Left ventricle myocardium inferior (tissue), 1 donor: ENCODE measurements at regions not wholly inside any gene's neighbourhood (a gene's known extent, or its start where the extent isn't known, plus 50 kb on each side); places are given as distances from the start of the nearest gene placed in this dataset.

Source experiments
- DNase-seq: peaks from one replicate; pipeline ENCODE4 v3.0.0-alpha.2; 2020
- H3K27ac ChIP-seq: fragments of 200-600 bp; replicated peaks from 2 replicates; pipeline ENCODE4 v1.8.0; 2021
- H3K27me3 ChIP-seq: fragments of 200-600 bp; 2 replicates; pipeline ENCODE4 v1.8.0; 2021; ENCODE audit warnings: low read depth
- H3K36me3 ChIP-seq: fragments of 200-600 bp; 2 replicates; pipeline ENCODE4 v1.8.0; 2021
- H3K4me1 ChIP-seq: fragments of 200-600 bp; 2 replicates; pipeline ENCODE4 v1.8.0; 2021
- H3K4me3 ChIP-seq: fragments of 200-600 bp; 2 replicates; pipeline ENCODE4 v1.8.0; 2021; ENCODE audit warnings: mild to moderate bottlenecking, moderate library complexity
- H3K9me3 ChIP-seq: fragments of 200-600 bp; replicated peaks from 2 replicates; pipeline ENCODE4 v1.8.0; 2021
- intact Hi-C: fragments of 100-400 bp; cut with micrococcal nuclease; formaldehyde crosslinking; loops from one replicate; pipeline ENCODE4 v1.11.0; 2022
- TF ChIP-seq, protein P1 (sequence below): fragments of 200-600 bp; IDR thresholded peaks from 2 replicates; pipeline ENCODE4 v1.8.0; 2021; ENCODE audit warnings: antibody characterized with exemption, mild to moderate bottlenecking, borderline replicate concordance
- donor health status: DM: no; HTN: yes; CAD: no; lungs with severe emphysema.

DNA sequence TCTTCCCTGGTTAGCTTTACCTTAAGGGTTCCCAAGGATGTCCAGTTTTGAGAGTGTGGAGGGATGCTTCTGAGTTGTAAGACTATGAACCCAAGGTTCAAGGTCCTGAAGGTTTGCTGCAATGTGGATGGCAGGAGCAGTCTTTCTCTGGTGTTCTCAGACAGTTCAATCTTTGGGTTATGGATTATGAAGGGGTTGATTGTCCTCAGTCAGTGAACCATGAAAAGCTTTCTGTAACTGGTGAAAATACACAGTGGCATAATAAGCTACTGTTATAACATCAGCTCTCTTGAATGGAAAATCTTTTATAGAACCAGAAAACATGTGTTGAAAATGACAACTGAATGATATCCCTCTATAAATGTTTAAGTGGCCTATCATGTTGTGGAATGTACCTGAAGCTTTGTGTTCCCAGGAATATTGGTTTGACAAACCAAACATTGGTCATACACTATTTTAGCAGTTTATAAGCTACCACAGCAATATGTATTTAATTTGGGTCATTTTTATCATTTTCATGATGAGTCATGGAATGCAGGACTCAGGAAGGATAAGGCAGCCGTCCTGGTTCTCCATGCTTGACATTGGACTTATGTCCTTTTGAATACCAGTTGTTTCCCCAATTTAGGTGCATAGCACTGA, 1041.8 kb upstream of the ARRDC3 start:
- TF ChIP-seq, protein P1, sequence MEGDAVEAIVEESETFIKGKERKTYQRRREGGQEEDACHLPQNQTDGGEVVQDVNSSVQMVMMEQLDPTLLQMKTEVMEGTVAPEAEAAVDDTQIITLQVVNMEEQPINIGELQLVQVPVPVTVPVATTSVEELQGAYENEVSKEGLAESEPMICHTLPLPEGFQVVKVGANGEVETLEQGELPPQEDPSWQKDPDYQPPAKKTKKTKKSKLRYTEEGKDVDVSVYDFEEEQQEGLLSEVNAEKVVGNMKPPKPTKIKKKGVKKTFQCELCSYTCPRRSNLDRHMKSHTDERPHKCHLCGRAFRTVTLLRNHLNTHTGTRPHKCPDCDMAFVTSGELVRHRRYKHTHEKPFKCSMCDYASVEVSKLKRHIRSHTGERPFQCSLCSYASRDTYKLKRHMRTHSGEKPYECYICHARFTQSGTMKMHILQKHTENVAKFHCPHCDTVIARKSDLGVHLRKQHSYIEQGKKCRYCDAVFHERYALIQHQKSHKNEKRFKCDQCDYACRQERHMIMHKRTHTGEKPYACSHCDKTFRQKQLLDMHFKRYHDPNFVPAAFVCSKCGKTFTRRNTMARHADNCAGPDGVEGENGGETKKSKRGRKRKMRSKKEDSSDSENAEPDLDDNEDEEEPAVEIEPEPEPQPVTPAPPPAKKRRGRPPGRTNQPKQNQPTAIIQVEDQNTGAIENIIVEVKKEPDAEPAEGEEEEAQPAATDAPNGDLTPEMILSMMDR = no peak
- Histone ChIP-seq H3K4me3 (no peak overlapping the region), H3K4me1 (no peaks in the 10 kb centered on the region), H3K36me3 (no peaks in the 10 kb centered on the region), H3K27ac (no peak overlapping the region), H3K27me3 (no peaks in the 10 kb centered on the region), H3K9me3 (peaks cover 30% of the 10 kb centered on the region)
- DNase-seq = no peak
- intact Hi-C loops = no loop called here

DNA sequence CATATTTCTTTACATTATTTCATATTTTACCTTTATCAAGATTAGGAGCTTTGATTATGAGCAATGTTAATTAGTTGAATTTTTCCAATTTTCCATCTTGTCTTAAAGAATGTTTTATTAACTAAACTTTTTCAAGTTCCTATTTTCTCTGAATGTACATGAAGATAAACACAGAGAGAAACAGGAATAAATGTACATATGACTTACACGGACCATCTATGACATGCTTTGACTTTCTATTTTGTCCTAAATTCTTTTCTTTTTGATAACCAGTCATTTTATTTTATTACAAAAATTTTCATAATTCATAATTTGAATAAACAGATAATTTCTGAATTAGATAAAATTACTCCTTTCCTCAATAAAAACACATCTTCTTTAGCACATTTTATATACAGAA, 1038.8 kb upstream of the ARRDC3 start:
- no peaks in the 10 kb centered on the region for H3K27me3 ChIP-seq
- H3K9me3 ChIP-seq = peaks cover 30% of the 10 kb centered on the region
- H3K4me3 ChIP-seq = no peak overlapping the region
- no peak overlapping the region for H3K27ac ChIP-seq
- intact Hi-C loops = no loop called here
- no peak for DNase-seq
- no peaks in the 10 kb centered on the region for H3K4me1 ChIP-seq
- no peaks in the 10 kb centered on the region for H3K36me3 ChIP-seq
- TF ChIP-seq, protein P1 = no peak

DNA sequence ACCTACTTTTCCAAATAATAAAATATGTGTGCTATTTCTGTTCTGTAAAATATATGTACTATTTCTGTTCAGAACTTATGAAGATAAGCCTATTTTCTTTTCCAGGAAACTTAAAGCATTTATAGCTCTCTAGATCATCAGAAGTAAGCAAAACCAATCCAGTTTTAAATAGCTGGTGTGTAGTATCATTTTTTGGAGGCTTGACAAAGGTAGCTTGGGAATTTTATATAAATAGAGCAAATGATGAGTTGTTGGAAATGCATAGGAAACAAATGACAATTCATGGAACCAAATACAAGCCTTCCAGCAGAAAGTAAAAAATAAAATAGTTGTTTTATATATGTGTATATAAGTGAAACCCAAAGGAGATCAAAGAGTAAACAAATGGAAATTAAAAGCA, 1038.1 kb upstream of the ARRDC3 start:
- peaks cover 30% of the 10 kb centered on the region for H3K9me3 ChIP-seq
- H3K36me3 ChIP-seq = no peaks in the 10 kb centered on the region
- H3K4me1 ChIP-seq = no peaks in the 10 kb centered on the region
- DNase-seq = no peak
- no peak overlapping the region for H3K27ac ChIP-seq
- intact Hi-C loops = no loop called here
- H3K4me3 ChIP-seq = no peak overlapping the region
- TF ChIP-seq, protein P1 = no peak
- no peaks in the 10 kb centered on the region for H3K27me3 ChIP-seq

DNA sequence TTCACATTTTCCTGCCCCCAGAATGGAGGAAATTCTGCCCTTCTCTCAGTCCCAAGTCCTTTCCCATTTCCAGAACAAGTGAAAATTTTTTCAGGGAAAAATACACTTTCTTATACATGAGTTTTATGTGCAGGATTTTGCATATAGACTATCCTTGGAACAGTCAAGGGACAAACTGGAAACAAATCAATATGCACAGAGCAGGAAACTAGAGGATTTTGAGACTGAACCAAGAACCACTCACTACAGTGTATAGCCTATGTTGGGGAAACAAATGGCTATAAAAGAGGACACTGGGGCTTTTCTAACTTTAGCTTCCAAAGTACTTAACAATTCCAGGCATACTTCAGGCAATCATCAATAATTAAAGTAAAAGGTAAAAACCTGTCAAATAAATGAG, 1036.1 kb upstream of the ARRDC3 start:
- no peak overlapping the region for H3K4me3 ChIP-seq
- TF ChIP-seq, protein P1 = no peak
- H3K36me3 ChIP-seq = no peaks in the 10 kb centered on the region
- H3K9me3 ChIP-seq = peaks cover 30% of the 10 kb centered on the region
- H3K27me3 ChIP-seq = no peaks in the 10 kb centered on the region
- DNase-seq = no peak
- H3K4me1 ChIP-seq = no peaks in the 10 kb centered on the region
- no peak overlapping the region for H3K27ac ChIP-seq
- intact Hi-C loops = no loop called here

DNA sequence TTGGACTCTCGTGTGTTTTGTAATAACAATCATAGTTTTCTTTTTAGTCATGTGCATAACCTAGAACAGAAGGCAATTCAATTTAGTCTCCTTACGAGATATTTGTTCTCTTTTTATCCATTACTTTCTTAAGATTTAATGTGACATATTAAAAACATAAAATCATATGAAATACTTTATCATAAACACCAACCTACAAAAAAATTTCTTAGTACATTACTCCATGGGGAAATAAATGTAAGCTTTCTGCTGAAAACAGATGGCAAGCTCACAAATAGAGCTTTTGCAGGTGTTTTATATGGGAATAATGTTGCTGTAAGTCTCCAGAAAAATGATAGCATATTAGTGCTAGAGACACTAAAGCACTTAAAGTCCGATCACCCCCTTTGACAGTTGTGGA, 1035.2 kb upstream of the ARRDC3 start:
- Histone ChIP-seq H3K4me3 (no peak overlapping the region), H3K4me1 (no peaks in the 10 kb centered on the region), H3K27ac (no peak overlapping the region), H3K36me3 (no peaks in the 10 kb centered on the region), H3K9me3 (peaks cover 27% of the 10 kb centered on the region), H3K27me3 (no peaks in the 10 kb centered on the region)
- TF ChIP-seq, protein P1 = no peak
- intact Hi-C loops = no loop called here
- no peak for DNase-seq

DNA sequence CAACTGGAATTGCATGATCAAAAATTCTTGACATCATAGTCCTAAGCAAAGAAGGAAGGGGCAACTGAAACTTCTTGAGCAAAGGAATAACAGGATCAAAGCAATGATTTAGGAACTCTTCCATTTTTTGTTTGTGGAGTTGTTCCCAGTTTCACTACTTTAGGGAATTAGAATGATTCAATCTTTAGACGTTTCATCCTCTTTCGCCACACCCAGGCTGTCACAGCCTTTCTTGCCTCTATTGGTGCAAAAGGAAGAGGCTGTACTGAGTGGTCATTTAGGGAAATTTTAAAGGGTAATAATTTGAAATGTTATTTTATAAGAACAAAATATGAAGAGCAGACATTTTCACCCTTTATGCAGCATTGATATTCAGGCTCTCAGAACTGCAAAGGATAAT, 1026.0 kb upstream of the ARRDC3 start:
- no peak for DNase-seq
- Histone ChIP-seq H3K27ac (no peak overlapping the region), H3K4me3 (no peak overlapping the region), H3K4me1 (no peaks in the 10 kb centered on the region), H3K36me3 (no peaks in the 10 kb centered on the region), H3K9me3 (no peaks in the 10 kb centered on the region), H3K27me3 (no peaks in the 10 kb centered on the region)
- intact Hi-C loops = no loop called here
- TF ChIP-seq, protein P1 = no peak
